Stomach (tissue), 8 donors: ENCODE measurements at regions not wholly inside any gene's neighbourhood (a gene's known extent, or its start where the extent isn't known, plus 50 kb on each side); places are given as distances from the start of the nearest gene placed in this dataset.

Experiments used
- DNase-seq, 2 donors: peaks; one replicate each; pipeline versions ENCODE4 v3.0.0 to v3.0.0-alpha.2; 2013 to 2019
- H3K27ac ChIP-seq, 5 donors: fragments of 200-600 bp in 4 of 5; sonication (generic) in 4 of 5; one replicate each; pipeline ENCODE4 v1.5.1; 2013 to 2019; ENCODE audit warnings: mild to moderate bottlenecking in 1 of 5, moderate library complexity in 1 of 5
- H3K27me3 ChIP-seq, 3 donors: fragments of 200-600 bp; sonication (generic); one replicate each; pipeline ENCODE4 v1.5.1; 2017 to 2019; ENCODE audit warnings: mixed run types in 1 of 3
- H3K36me3 ChIP-seq, 4 donors: fragments of 200-600 bp; sonication (generic); 1 replicate in 3 of 4; 2 replicates in 1 of 4; pipeline ENCODE4 v1.5.1; 2016 to 2019
- H3K4me1 ChIP-seq, 4 donors: fragments of 200-600 bp; sonication (generic); one replicate each; pipeline ENCODE4 v1.5.1; 2016 to 2019
- H3K4me3 ChIP-seq, 4 donors: fragments of 200-600 bp; sonication (generic) in 3 of 4; one replicate each; pipeline ENCODE4 v1.5.1; 2016 to 2019; ENCODE audit warnings: mild to moderate bottlenecking in 1 of 4
- H3K9me3 ChIP-seq, 4 donors: fragments of 200-600 bp; sonication (generic); one replicate each; pipeline ENCODE4 v1.5.1; 2016 to 2019
- EP300 ChIP-seq: sonication (generic); formaldehyde crosslinking; IDR thresholded peaks from one replicate; pipeline ENCODE4 v1.6.1; 2017; ENCODE audit warnings: antibody characterized with exemption
- POLR2A ChIP-seq, 4 donors: fragments of 450-650 bp; IDR thresholded peaks; one replicate each; pipeline ENCODE4 v1.6.1; 2016; ENCODE audit warnings: antibody characterized with exemption in 4 of 4, control low read depth in 2 of 4, mild to moderate bottlenecking in 1 of 4, moderate library complexity in 1 of 4
- POLR2AphosphoS5 ChIP-seq, 3 donors: sonication (generic); formaldehyde crosslinking; IDR thresholded peaks; one replicate each; pipeline ENCODE4 v1.6.1; 2016; ENCODE audit warnings: antibody characterized with exemption in 3 of 3
- WGBS, 5 donors: extraction: QIAGEN DNeasy Blood & Tissue Kit in 3 of 5; methylation state at CpG; one replicate each; pipeline versions ENCODE4 v1.1.5 to v1.1.7; 2013 to 2018; 5-methylcytosine and 5-hydroxymethylcytosine counted together
- intact Hi-C: fragments of 100-400 bp; cut with DNase I; formaldehyde crosslinking; loops from one replicate; pipeline ENCODE4 v1.15.1; 2023; ENCODE audit warnings: low total_unique reads
- TF ChIP-seq, protein P1 (sequence below), 7 experiments: fragments of 450-650 bp in 4 of 7; fragments of 200-600 bp in 3 of 7; sonication (generic) in 3 of 7; IDR thresholded peaks; one replicate each; pipeline ENCODE4 v1.5.1; 2016 to 2019; ENCODE audit warnings: antibody characterized with exemption in 7 of 7, control low read depth in 2 of 7, mild to moderate bottlenecking in 1 of 7
- donor health status: healthy with polysubstance abuse.
- donor health status: Bipolar disorder and iron deficiency.
- donor health status: healthy.

- TF ChIP-seq POLR2AphosphoS5 (IDR thresholded peaks at IDR 0.05) (no peak), POLR2A (IDR thresholded peaks at IDR 0.05) (no peak), EP300 (no peak)
- TF ChIP-seq, protein P1, sequence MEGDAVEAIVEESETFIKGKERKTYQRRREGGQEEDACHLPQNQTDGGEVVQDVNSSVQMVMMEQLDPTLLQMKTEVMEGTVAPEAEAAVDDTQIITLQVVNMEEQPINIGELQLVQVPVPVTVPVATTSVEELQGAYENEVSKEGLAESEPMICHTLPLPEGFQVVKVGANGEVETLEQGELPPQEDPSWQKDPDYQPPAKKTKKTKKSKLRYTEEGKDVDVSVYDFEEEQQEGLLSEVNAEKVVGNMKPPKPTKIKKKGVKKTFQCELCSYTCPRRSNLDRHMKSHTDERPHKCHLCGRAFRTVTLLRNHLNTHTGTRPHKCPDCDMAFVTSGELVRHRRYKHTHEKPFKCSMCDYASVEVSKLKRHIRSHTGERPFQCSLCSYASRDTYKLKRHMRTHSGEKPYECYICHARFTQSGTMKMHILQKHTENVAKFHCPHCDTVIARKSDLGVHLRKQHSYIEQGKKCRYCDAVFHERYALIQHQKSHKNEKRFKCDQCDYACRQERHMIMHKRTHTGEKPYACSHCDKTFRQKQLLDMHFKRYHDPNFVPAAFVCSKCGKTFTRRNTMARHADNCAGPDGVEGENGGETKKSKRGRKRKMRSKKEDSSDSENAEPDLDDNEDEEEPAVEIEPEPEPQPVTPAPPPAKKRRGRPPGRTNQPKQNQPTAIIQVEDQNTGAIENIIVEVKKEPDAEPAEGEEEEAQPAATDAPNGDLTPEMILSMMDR (IDR thresholded peaks at IDR 0.05), result no peak
- WGBS, 5 donors, result 85 to 94% (median 92%) methylated on average over 5 of the region's 5 CpGs
- H3K9me3 ChIP-seq, result no peaks in the 10 kb centered on the region
- peak overlapping the region; percentile 19 to 90 (median 88) for H3K27ac ChIP-seq
- H3K36me3 ChIP-seq, result no peaks in the 10 kb centered on the region
- no peak for DNase-seq
- no peaks in the 10 kb centered on the region for H3K27me3 ChIP-seq
- intact Hi-C loops, result no loop called here
- H3K4me1 ChIP-seq, result peaks cover 8 to 38% (median 25%) of the 10 kb centered on the region in 4 donors
- no peak overlapping the region for H3K4me3 ChIP-seq
These were observed 79.4 kb downstream of the TOMM20 start for GRCh38 chr1:235049217-235049616.

GRCh38 chr1:235047331-235047871, 81.2 kb downstream of the TOMM20 start:
- DNase-seq, result no peak
- Histone ChIP-seq H3K27ac (peak overlapping the region; percentile 49 to 90 (median 88)), H3K36me3 (no peaks in the 10 kb centered on the region), H3K4me1 (peaks cover 8 to 38% (median 25%) of the 10 kb centered on the region in 4 donors), H3K9me3 (no peaks in the 10 kb centered on the region), H3K27me3 (no peaks in the 10 kb centered on the region), H3K4me3 (no peak overlapping the region)
- TF ChIP-seq POLR2AphosphoS5 (IDR thresholded peaks at IDR 0.05) (no peak), POLR2A (IDR thresholded peaks at IDR 0.05) (no peak), EP300 (no peak)
- TF ChIP-seq, protein P1 (IDR thresholded peaks at IDR 0.05), result no peak
- WGBS, 5 donors, result 66 to 84% (median 78%) methylated on average over 6 of the region's 6 CpGs
- intact Hi-C loops, result no loop called here

DNA sequence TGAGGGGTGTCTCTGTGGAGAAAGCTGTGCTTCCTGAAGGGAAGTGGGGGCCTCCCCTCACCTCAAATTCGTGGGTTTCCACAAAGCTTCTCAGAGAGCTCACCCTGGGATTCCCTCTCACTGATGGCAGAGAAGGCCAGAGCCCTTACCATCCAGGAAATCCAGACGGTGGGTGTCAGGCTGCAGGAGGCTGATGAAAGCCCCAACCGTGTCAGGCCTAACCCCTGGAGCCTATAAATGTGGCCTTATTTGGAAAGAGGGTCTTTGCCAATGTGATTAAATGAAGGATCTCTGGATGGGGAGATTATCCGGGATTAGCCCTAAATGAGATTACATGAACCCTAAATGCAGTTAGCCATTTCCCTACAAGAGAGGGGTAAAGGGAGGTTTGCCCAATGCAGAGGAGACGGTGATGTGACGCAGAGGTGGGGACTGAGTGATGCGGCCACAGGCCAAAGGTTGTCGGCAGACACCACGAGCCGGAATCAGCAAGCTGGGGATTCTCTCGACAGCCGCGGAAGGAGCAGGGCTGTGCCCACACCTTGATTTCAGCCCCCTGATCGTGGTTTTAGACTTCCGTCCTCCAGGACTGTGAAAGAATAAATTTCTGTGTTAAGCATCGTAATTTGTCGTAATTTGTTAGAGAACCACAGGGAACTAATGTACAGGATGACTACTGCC, 82.6 kb downstream of the TOMM20 start:
- 88 to 94% (median 93%) methylated on average over 17 of the region's 17 CpGs for WGBS, 5 donors
- intact Hi-C loops, result no loop called here
- Histone ChIP-seq H3K27me3 (no peaks in the 10 kb centered on the region), H3K9me3 (no peaks in the 10 kb centered on the region), H3K4me1 (peaks cover 8 to 28% (median 20%) of the 10 kb centered on the region in 4 donors), H3K27ac (peak overlapping the region in 2 of 5 donors; percentile 7 to 90), H3K36me3 (no peaks in the 10 kb centered on the region), H3K4me3 (no peak overlapping the region)
- DNase-seq, result no peak
- TF ChIP-seq POLR2A (IDR thresholded peaks at IDR 0.05), result no peak
- no peak for TF ChIP-seq POLR2AphosphoS5 (IDR thresholded peaks at IDR 0.05)
- TF ChIP-seq EP300, result no peak
- TF ChIP-seq, protein P1 (IDR thresholded peaks at IDR 0.05), result no peak

DNA sequence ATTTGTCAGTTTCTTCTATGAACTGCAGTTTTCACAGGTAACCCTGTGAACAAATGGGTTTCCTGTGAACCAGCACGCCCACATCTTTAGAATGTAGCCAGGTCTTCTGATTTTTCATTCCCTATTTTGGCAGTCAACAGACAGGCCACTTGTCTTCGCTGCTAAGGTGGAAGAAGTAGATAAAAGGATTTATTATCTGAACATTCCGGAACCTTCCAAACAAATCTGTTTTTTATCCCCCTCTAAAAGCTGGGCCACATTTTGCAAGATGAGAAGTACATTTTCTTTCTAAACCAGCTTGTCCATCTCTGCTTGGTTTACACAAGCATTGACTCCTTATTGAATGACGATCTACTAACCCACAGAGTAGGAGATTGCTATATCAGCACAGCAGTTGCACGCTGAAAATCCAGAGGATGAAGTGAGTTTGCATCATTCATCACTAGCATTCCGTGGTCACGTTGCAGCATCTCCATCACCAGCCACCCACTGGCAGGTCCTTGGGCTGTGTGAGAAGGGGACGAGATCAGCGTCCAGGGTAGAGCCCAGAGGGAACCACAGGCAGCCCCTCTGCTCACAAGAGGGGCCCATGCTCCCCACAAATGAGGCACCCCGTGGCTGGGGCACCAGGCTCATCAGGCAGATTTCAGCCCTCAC, 83.5 kb downstream of the TOMM20 start:
- intact Hi-C loops, result no loop called here
- Histone ChIP-seq H3K27me3 (no peaks in the 10 kb centered on the region), H3K4me3 (no peak overlapping the region), H3K27ac (peak overlapping the region in 2 of 5 donors; percentile 7 to 90), H3K36me3 (no peaks in the 10 kb centered on the region), H3K4me1 (peaks cover 8 to 22% (median 15%) of the 10 kb centered on the region in 4 donors), H3K9me3 (no peaks in the 10 kb centered on the region)
- TF ChIP-seq POLR2A (IDR thresholded peaks at IDR 0.05) (no peak), EP300 (no peak), POLR2AphosphoS5 (IDR thresholded peaks at IDR 0.05) (no peak)
- TF ChIP-seq, protein P1 (IDR thresholded peaks at IDR 0.05), result no peak
- no peak for DNase-seq
- WGBS, 5 donors, result 75 to 81% (median 80%) methylated on average over 9 to 10 of the region's 10 CpGs
